Lung (tissue), 11 donors: ENCODE measurements at regions not wholly inside any gene's neighbourhood (a gene's known extent, or its start where the extent isn't known, plus 50 kb on each side); places are given as distances from the start of the nearest gene placed in this dataset.

Experiments used
- ATAC-seq: fragments of 200-7000 bp; cut with Tn5 transposase; one replicate; pipeline ENCODE4 v1.9.1; 2020; ENCODE audit warnings: moderate number of reproducible peaks; ENCODE audit not compliant: insufficient read depth, low FRiP score
- DNase-seq, 3 donors: peaks; one replicate each; pipeline ENCODE4 v3.0.0-alpha.2; 2013 to 2017
- H3K27ac ChIP-seq, 2 donors: one replicate each; pipeline ENCODE4 v1.5.1; 2013; ENCODE audit warnings: mild to moderate bottlenecking in 2 of 2, moderate library complexity in 2 of 2, control low read depth in 1 of 2, inconsistent platforms in 1 of 2, low read depth in 1 of 2, low read length in 1 of 2
- H3K27me3 ChIP-seq, 3 donors: one replicate each; pipeline ENCODE4 v1.5.1; 2013; ENCODE audit warnings: low read length in 2 of 3; ENCODE audit not compliant: control insufficient read depth in 3 of 3, insufficient read depth in 3 of 3
- H3K36me3 ChIP-seq, 4 donors: one replicate each; pipeline ENCODE4 v1.5.1; 2013; ENCODE audit warnings: low read length in 4 of 4, mild to moderate bottlenecking in 1 of 4, moderate library complexity in 1 of 4; ENCODE audit not compliant: control insufficient read depth in 4 of 4, insufficient read depth in 4 of 4
- H3K4me1 ChIP-seq, 5 donors: one replicate each; pipeline ENCODE4 v1.5.1; 2013; ENCODE audit warnings: low read length in 5 of 5, mild to moderate bottlenecking in 2 of 5, moderate library complexity in 1 of 5; ENCODE audit not compliant: control insufficient read depth in 5 of 5, insufficient read depth in 5 of 5
- H3K4me3 ChIP-seq: one replicate; pipeline ENCODE4 v1.5.1; 2013; ENCODE audit warnings: mild to moderate bottlenecking, control low read depth, moderate library complexity
- H3K9ac ChIP-seq, 2 donors: one replicate each; pipeline ENCODE4 v1.5.1; 2013; ENCODE audit warnings: low read length in 2 of 2, control low read depth in 1 of 2; ENCODE audit not compliant: insufficient read depth in 1 of 2
- H3K9me3 ChIP-seq, 4 donors: one replicate each; pipeline ENCODE4 v1.5.1; 2013; ENCODE audit warnings: low read length in 3 of 4, mild to moderate bottlenecking in 1 of 4, moderate library complexity in 1 of 4; ENCODE audit not compliant: control insufficient read depth in 4 of 4, insufficient read depth in 3 of 4
- WGBS, 2 donors: extraction: QIAGEN DNeasy Blood & Tissue Kit; methylation state at CpG; one replicate each; pipeline ENCODE4 v1.1.7; 2013; 5-methylcytosine and 5-hydroxymethylcytosine counted together
- TF ChIP-seq, protein P1 (sequence below): IDR thresholded peaks from 2 replicates; pipeline ENCODE4 v1.5.1; 2012; ENCODE audit warnings: mild to moderate bottlenecking; ENCODE audit errors: control extremely low read depth, extremely low read depth
- donor health status: control.
- donor health status: control.
- donor health status: Bipolar disorder and iron deficiency.
- donor health status: healthy.
- donor health status: DM: yes; HTN: yes; CAD: no.

DNA sequence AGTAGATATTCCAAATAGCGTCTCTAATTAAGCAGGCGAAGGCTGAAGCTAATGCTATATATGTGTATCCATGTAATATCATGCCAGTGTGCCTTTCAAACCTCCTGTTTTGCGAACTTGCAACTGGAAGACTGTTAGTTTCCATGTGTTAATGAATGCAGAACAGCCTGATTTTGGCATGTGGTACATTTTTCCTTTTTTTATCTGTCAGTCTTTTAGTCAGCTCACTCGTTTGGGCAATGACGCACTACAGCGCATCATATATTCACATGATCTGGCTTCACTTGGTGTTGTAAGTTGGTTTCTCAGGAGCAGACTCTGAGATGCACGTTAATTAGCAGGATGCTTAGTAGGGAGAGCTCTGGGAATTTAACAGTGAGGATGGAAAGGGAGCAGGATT, 210.4 kb upstream of the CA10 start:
- Histone ChIP-seq H3K36me3 (no peaks in the 10 kb centered on the region), H3K27ac (no peak overlapping the region), H3K4me3 (no peak overlapping the region), H3K4me1 (no peaks in the 10 kb centered on the region), H3K9me3 (no peaks in the 10 kb centered on the region), H3K9ac (no peak overlapping the region), H3K27me3 (peaks cover 0 to 2% (median 0%) of the 10 kb centered on the region in 3 donors)
- no peak for DNase-seq
- TF ChIP-seq, protein P1, sequence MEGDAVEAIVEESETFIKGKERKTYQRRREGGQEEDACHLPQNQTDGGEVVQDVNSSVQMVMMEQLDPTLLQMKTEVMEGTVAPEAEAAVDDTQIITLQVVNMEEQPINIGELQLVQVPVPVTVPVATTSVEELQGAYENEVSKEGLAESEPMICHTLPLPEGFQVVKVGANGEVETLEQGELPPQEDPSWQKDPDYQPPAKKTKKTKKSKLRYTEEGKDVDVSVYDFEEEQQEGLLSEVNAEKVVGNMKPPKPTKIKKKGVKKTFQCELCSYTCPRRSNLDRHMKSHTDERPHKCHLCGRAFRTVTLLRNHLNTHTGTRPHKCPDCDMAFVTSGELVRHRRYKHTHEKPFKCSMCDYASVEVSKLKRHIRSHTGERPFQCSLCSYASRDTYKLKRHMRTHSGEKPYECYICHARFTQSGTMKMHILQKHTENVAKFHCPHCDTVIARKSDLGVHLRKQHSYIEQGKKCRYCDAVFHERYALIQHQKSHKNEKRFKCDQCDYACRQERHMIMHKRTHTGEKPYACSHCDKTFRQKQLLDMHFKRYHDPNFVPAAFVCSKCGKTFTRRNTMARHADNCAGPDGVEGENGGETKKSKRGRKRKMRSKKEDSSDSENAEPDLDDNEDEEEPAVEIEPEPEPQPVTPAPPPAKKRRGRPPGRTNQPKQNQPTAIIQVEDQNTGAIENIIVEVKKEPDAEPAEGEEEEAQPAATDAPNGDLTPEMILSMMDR = no peak
- no peak for ATAC-seq
- 86 to 90% methylated on average over 7 of the region's 7 CpGs for WGBS, 2 donors

DNA sequence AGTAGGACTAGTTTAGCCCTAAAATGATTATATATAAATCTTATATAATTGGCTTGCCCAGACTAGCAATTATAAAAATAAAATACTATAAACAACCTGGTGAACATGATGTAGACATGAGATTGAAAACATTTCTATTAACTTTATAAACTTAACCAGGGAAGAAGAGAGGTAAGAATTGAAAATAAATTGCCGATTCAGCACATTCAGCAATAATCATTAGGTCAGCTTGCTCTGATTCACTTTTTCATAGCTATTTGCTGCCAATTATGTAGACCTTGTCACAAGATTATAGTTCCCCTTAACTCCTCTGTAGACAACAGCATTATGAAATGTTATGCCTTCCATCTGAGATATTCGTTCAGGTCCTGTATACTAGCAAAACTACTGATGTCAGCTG, 199.3 kb upstream of the CA10 start:
- H3K27ac ChIP-seq = no peak overlapping the region
- no peak for ATAC-seq
- no peaks in the 10 kb centered on the region for H3K27me3 ChIP-seq
- TF ChIP-seq, protein P1 = no peak
- H3K9ac ChIP-seq = no peak overlapping the region
- peaks cover 0 to 2% (median 0%) of the 10 kb centered on the region in 4 donors for H3K9me3 ChIP-seq
- H3K36me3 ChIP-seq = no peaks in the 10 kb centered on the region
- no peak for DNase-seq
- WGBS, 2 donors = 88 to 91% methylated on average over 2 of the region's 2 CpGs
- no peak overlapping the region for H3K4me3 ChIP-seq
- H3K4me1 ChIP-seq = no peaks in the 10 kb centered on the region

DNA sequence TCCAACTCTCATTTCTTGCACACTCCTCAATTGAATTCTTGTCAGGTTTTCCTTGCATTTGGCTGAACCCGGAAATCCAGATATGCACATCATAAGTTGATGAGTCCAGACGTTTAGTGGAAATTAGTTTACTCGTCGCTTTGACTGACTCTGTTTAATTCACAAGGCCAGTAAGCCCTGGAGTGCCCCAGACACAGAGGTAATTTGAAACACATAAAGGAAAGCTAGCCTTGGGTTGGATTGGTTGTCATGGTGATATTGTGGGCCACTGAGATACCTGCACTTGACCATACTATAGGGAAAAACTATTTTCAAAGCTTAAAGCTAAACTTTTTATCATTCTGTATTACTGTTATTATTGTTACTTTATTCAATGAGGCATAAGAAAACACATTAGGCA, 178.3 kb upstream of the CA10 start:
- no peak for DNase-seq
- no peak for ATAC-seq
- Histone ChIP-seq H3K27ac (no peak overlapping the region), H3K9me3 (no peaks in the 10 kb centered on the region), H3K9ac (no peak overlapping the region), H3K4me1 (no peaks in the 10 kb centered on the region), H3K36me3 (no peaks in the 10 kb centered on the region), H3K27me3 (no peaks in the 10 kb centered on the region), H3K4me3 (no peak overlapping the region)
- WGBS, 2 donors = 70 to 80% methylated on average over 4 of the region's 4 CpGs
- TF ChIP-seq, protein P1 = no peak

DNA sequence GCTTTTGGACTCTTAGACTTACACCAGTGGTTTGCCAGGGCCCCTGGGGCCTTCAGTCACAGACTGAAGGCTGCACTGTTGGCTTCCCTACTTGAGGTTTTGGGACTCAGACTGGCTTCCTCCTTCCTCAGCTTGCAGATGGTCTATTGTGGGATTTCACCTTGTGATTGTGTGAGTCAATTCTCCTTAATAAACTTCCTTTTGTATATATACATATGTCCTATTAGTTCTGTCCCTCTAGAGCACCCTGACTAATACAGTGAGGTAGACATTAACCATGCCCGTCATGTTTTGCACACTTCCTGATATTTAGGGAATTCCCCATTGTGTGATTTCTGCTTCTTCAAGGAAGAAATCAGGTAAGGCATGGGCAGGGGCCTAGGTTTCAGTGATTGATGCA, 147.8 kb upstream of the CA10 start:
- DNase-seq (no peak), ATAC-seq (no peak)
- Histone ChIP-seq H3K27me3 (no peaks in the 10 kb centered on the region), H3K27ac (no peak overlapping the region), H3K4me1 (no peaks in the 10 kb centered on the region), H3K9me3 (no peaks in the 10 kb centered on the region), H3K4me3 (no peak overlapping the region), H3K9ac (no peak overlapping the region), H3K36me3 (no peaks in the 10 kb centered on the region)
- TF ChIP-seq, protein P1 = no peak
- WGBS, 2 donors = 17 to 26% methylated on average over 1 of the region's 1 CpG
